WI38 (cell line): ENCODE measurements at regions not wholly inside any gene's neighbourhood (a gene's known extent, or its start where the extent isn't known, plus 50 kb on each side); places are given as distances from the start of the nearest gene placed in this dataset.

Source experiments
- H3K4me3 ChIP-seq: 2 replicates; pipeline ENCODE4 v1.5.1; 2011; ENCODE audit warnings: low read depth, mild to moderate bottlenecking, control low read depth, low read length
- TF ChIP-seq, protein P1 (sequence below): IDR thresholded peaks from 2 replicates; pipeline ENCODE4 v1.5.1; 2012; ENCODE audit warnings: low read depth, mild to moderate bottlenecking, control low read depth, low read length

GRCh38 chr13:31035185-31035965 is 102.9 kb downstream of the TEX26 start:
- TF ChIP-seq, protein P1, sequence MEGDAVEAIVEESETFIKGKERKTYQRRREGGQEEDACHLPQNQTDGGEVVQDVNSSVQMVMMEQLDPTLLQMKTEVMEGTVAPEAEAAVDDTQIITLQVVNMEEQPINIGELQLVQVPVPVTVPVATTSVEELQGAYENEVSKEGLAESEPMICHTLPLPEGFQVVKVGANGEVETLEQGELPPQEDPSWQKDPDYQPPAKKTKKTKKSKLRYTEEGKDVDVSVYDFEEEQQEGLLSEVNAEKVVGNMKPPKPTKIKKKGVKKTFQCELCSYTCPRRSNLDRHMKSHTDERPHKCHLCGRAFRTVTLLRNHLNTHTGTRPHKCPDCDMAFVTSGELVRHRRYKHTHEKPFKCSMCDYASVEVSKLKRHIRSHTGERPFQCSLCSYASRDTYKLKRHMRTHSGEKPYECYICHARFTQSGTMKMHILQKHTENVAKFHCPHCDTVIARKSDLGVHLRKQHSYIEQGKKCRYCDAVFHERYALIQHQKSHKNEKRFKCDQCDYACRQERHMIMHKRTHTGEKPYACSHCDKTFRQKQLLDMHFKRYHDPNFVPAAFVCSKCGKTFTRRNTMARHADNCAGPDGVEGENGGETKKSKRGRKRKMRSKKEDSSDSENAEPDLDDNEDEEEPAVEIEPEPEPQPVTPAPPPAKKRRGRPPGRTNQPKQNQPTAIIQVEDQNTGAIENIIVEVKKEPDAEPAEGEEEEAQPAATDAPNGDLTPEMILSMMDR, result no peak
- no peak overlapping the region for H3K4me3 ChIP-seq

DNA sequence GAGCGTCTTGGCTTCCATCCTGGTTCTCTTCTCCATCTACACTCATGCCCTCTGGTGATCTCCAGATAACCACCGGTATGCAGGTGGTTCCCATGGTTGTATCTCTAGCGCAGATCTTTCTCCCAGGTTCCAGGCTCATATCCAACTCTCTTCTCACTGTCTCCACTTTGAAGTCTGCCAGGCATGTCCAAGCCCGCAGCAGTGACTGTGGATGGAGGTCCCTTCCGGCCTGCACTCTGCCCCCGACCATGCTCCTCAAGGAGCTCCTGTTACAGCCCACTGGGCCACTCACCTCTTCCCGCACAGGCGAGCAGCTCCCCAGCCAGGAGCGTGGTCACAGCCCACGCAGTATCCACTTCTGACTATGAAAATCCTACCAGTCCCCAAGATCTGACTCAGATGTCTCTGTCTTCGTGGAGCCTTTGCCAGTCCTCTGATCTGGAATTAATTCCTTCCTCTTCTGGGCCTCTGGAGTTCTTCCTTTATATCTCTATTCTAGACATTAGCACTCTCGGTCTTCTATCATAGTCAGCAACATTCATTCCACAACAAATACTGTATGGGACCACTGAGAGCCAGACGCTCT is 100.2 kb downstream of the TEX26 start:
- TF ChIP-seq, protein P1, result no peak
- H3K4me3 ChIP-seq, result no peak overlapping the region

DNA sequence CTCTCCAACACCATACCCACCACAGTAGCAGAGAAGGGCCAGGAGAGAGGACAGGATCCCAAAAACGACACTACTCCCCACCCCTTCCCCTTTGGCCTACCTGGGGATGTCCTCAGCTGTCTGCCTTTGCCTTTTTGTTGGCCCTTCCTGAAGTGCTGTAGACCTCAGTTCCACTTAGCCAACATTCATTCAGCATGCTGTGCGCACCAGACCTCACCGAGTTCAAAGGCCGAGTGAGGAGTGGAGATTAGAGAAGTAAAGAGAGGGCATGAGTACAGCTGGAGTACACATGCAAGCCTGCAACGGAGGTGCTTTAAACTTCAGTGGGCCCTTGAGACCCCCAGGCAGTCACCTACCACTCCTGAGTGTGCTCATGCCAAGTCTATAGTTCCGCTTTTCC is 99.0 kb downstream of the TEX26 start:
- TF ChIP-seq, protein P1, result no peak
- no peak overlapping the region for H3K4me3 ChIP-seq

- H3K4me3 ChIP-seq, result no peak overlapping the region
- TF ChIP-seq, protein P1, result no peak
These were observed 96.6 kb downstream of the TEX26 start for GRCh38 chr13:31029102-31029501.

DNA sequence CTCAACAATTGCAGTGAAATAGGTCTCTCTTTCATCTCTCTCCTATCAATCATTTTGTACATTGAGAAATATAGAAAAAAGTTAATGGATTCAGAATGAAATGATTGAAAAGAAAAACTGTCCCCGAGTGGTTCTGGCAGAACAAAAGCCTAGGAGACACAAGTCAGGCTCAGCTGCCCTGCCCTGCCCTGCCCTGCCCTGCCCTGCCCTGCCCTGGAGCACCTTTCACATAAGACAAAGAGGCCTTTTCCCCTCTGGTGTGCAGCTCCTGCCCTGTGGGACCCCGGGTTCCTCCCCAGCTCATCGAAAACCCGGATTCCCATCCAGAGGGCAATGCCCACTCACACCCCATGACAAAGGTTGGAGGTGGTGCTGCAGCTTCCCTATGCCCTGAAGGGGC is 94.7 kb downstream of the TEX26 start:
- H3K4me3 ChIP-seq, result no peak overlapping the region
- TF ChIP-seq, protein P1, result no peak
